GM12872 (cell line): ENCODE measurements at regions not wholly inside any gene's neighbourhood (a gene's known extent, or its start where the extent isn't known, plus 50 kb on each side); places are given as distances from the start of the nearest gene placed in this dataset.

Experiments
- CTCF ChIP-seq: IDR thresholded peaks from 3 replicates; pipeline ENCODE4 v1.5.1; 2011; ENCODE audit warnings: low read depth, mild to moderate bottlenecking, low read length, moderate library complexity; ENCODE audit not compliant: insufficient read depth

GRCh38 chr15:93294066-93294465 lies 205.1 kb upstream of the RGMA start:
- no peak for TF ChIP-seq CTCF

- TF ChIP-seq CTCF = no peak
Observed at GRCh38 chr15:93291380-93291779, 202.4 kb upstream of the RGMA start.

- TF ChIP-seq CTCF = no peak
Observed at GRCh38 chr15:93290618-93290946, 201.6 kb upstream of the RGMA start.

- TF ChIP-seq CTCF = no peak
Observed at GRCh38 chr15:93289941-93290617, 201.1 kb upstream of the RGMA start.

- no peak for TF ChIP-seq CTCF
Observed at GRCh38 chr15:93288728-93289294, 199.8 kb upstream of the RGMA start.

GRCh38 chr15:93286446-93286845 lies 197.4 kb upstream of the RGMA start:
- no peak for TF ChIP-seq CTCF

GRCh38 chr15:93283854-93284253 lies 194.8 kb upstream of the RGMA start:
- no peak for TF ChIP-seq CTCF
